GM12878 (cell line): ENCODE measurements at regions not wholly inside any gene's neighbourhood (a gene's known extent, or its start where the extent isn't known, plus 50 kb on each side); places are given as distances from the start of the nearest gene placed in this dataset.
"Not testable (repeated sequence)": the region's sequence is repeated elsewhere in the genome, so short reads cannot be mapped to it uniquely, and the experiment has no call there.

Experiments used
- CEBPB ChIP-seq, 2 experiments: fragments of 150-350 bp in 1 of 2; IDR thresholded peaks; 2 replicates each; pipeline ENCODE4 v1.6.1; 2012 to 2014; ENCODE audit warnings: low read depth in 2 of 2, low read length in 2 of 2, borderline replicate concordance in 1 of 2, inconsistent platforms in 1 of 2
- CTCF ChIP-seq, 3 experiments: IDR thresholded peaks in 2 of 3; conservative IDR thresholded peaks in 1 of 3; 2 replicates each; pipeline ENCODE4 v1.5.1; 2011; ENCODE audit warnings: low read depth in 3 of 3, low read length in 3 of 3, mild to moderate bottlenecking in 3 of 3, control low read depth in 2 of 3, moderate library complexity in 2 of 3, inconsistent platforms in 1 of 3, mixed read lengths in 1 of 3; ENCODE audit not compliant: control insufficient read depth in 2 of 3, insufficient read depth in 1 of 3; ENCODE audit errors: extremely low read depth in 1 of 3
- MAX ChIP-seq: IDR thresholded peaks from 2 replicates; pipeline ENCODE4 v1.6.1; 2012; ENCODE audit warnings: low read depth, low read length, improper control_type of control experiment
- POLR2A ChIP-seq: IDR thresholded peaks from 2 replicates; pipeline ENCODE4 v1.6.1; 2011; ENCODE audit warnings: low read depth, mild to moderate bottlenecking, low read length
- SMAD1 ChIP-seq: fragments of 450-650 bp; IDR thresholded peaks from 2 replicates; pipeline ENCODE4 v1.6.1; 2018; ENCODE audit warnings: mild to moderate bottlenecking, low read depth; ENCODE audit not compliant: partially characterized antibody
- TF ChIP-seq, protein P1 (sequence below): IDR thresholded peaks from 2 replicates; pipeline ENCODE4 v1.6.1; 2011; ENCODE audit warnings: low read depth, mild to moderate bottlenecking, low read length, moderate library complexity, borderline replicate concordance; ENCODE audit errors: extremely low read depth

GRCh38 chr16:88155681-88156080 lies 204.4 kb downstream of the BANP start:
- not testable (repeated sequence) for TF ChIP-seq CEBPB (IDR thresholded peaks at IDR 0.05; ENCODE audit: borderline replicate concordance in 1 of 2, low read depth in 2 of 2, low read length in 2 of 2); SMAD1; CTCF (IDR thresholded peaks at IDR 0.05 in 2 of 3, conservative IDR thresholded peaks at IDR 0.05 in 1 of 3; ENCODE audit: control insufficient read depth in 2 of 3, extremely low read depth in 1 of 3, insufficient read depth in 1 of 3, low read depth in 3 of 3, low read length in 3 of 3); MAX; POLR2A
- TF ChIP-seq, protein P1, sequence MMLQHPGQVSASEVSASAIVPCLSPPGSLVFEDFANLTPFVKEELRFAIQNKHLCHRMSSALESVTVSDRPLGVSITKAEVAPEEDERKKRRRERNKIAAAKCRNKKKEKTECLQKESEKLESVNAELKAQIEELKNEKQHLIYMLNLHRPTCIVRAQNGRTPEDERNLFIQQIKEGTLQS, result not testable (repeated sequence)
